Ishikawa (cell line): ENCODE measurements at regions not wholly inside any gene's neighbourhood (a gene's known extent, or its start where the extent isn't known, plus 50 kb on each side); places are given as distances from the start of the nearest gene placed in this dataset.

Experiments used
- CEBPB ChIP-seq: IDR thresholded peaks from 2 replicates; pipeline ENCODE4 v1.6.1; 2012
- CREB1 ChIP-seq: IDR thresholded peaks from 2 replicates; pipeline ENCODE4 v1.6.1; 2012; ENCODE audit warnings: low read depth
- EGR1 ChIP-seq: IDR thresholded peaks from 2 replicates; pipeline ENCODE4 v1.6.1; 2012
- EP300 ChIP-seq: IDR thresholded peaks from 2 replicates; pipeline ENCODE4 v1.6.1; 2012; ENCODE audit warnings: borderline replicate concordance
- FOXM1 ChIP-seq: IDR thresholded peaks from 2 replicates; pipeline ENCODE4 v1.6.1; 2012; ENCODE audit warnings: low read depth, borderline replicate concordance
- MAX ChIP-seq: IDR thresholded peaks from 2 replicates; pipeline ENCODE4 v1.6.1; 2012
- NFIC ChIP-seq: IDR thresholded peaks from 2 replicates; pipeline ENCODE4 v1.6.1; 2012
- RAD21 ChIP-seq: IDR thresholded peaks from 2 replicates; pipeline ENCODE4 v1.6.1; 2012; ENCODE audit warnings: low read depth
- REST ChIP-seq: IDR thresholded peaks from 2 replicates; pipeline ENCODE4 v1.6.1; 2012; ENCODE audit warnings: low read depth, mild to moderate bottlenecking
- TAF1 ChIP-seq: IDR thresholded peaks from 2 replicates; pipeline ENCODE4 v1.6.1; 2012; ENCODE audit warnings: low read depth, mild to moderate bottlenecking
- TCF12 ChIP-seq: IDR thresholded peaks from 2 replicates; pipeline ENCODE4 v1.6.1; 2012; ENCODE audit warnings: low read depth
- TEAD4 ChIP-seq: IDR thresholded peaks from 2 replicates; pipeline ENCODE4 v1.6.1; 2012
- USF1 ChIP-seq: IDR thresholded peaks from 2 replicates; pipeline ENCODE4 v1.6.1; 2012
- YY1 ChIP-seq: IDR thresholded peaks from 2 replicates; pipeline ENCODE4 v1.6.1; 2012; ENCODE audit warnings: low read depth
- ZBTB7A ChIP-seq: IDR thresholded peaks from 2 replicates; pipeline ENCODE4 v1.6.1; 2012; ENCODE audit warnings: low read depth

GRCh38 chr2:51807229-51807628, 775.3 kb upstream of the NRXN1 start:
- TF ChIP-seq FOXM1 (no peak), EGR1 (no peak), TAF1 (no peak), TEAD4 (no peak), REST (no peak), TCF12 (no peak), USF1 (no peak), NFIC (no peak), EP300 (no peak), CEBPB (no peak), MAX (no peak), CREB1 (no peak), YY1 (no peak), RAD21 (no peak), ZBTB7A (no peak)

GRCh38 chr2:51795248-51795888, 763.4 kb upstream of the NRXN1 start:
- TF ChIP-seq RAD21 = peak; percentile 15; the same call in 1 of the 2 replicates
- TF ChIP-seq MAX = no peak

GRCh38 chr2:51791496-51791895, 759.6 kb upstream of the NRXN1 start:
- no peak for TF ChIP-seq FOXM1
- no peak for TF ChIP-seq YY1
- no peak for TF ChIP-seq RAD21
- no peak for TF ChIP-seq TAF1
- TF ChIP-seq REST = no peak
- TF ChIP-seq EGR1 = no peak
- no peak for TF ChIP-seq ZBTB7A
- no peak for TF ChIP-seq USF1
- no peak for TF ChIP-seq TEAD4
- no peak for TF ChIP-seq CEBPB
- no peak for TF ChIP-seq CREB1
- no peak for TF ChIP-seq MAX
- TF ChIP-seq NFIC = no peak
- no peak for TF ChIP-seq EP300
- TF ChIP-seq TCF12 = no peak

GRCh38 chr2:51790854-51791253, 758.9 kb upstream of the NRXN1 start:
- TF ChIP-seq CREB1 (no peak), NFIC (no peak), EP300 (no peak), EGR1 (no peak), TCF12 (no peak), MAX (no peak), USF1 (no peak), FOXM1 (no peak), TEAD4 (no peak), TAF1 (no peak), CEBPB (no peak), ZBTB7A (no peak), RAD21 (no peak), REST (no peak), YY1 (no peak)
